NCI-H2081 treated with DMSO at 0.1 percent for 48 hours (cell line): ENCODE measurements at regions not wholly inside any gene's neighbourhood (a gene's known extent, or its start where the extent isn't known, plus 50 kb on each side); places are given as distances from the start of the nearest gene placed in this dataset.

ENCODE experiments used
- DNase-seq: peaks from one replicate; lab custom pipeline; 2025; lab: John Stamatoyannopoulos, UW

DNA sequence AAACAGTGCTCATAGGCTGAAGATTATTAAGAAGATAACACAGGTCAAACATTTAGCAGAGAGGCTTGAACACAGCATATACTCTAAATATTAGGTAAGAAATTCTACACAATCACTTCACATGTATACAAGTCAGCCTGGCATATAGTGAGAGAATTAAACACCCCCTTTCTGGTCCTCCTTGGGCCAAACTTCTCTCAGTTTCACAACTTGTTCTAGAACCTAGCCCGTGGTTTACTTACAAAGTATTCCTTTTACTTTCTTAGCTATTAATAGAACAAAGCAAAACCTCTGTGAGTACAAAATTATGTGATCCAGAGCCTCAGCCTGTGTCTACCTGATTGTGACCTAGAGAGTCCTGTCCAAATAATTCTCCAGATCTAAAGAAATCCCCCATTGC is 562.8 kb downstream of the TNS1 start:
- no peak for DNase-seq

DNA sequence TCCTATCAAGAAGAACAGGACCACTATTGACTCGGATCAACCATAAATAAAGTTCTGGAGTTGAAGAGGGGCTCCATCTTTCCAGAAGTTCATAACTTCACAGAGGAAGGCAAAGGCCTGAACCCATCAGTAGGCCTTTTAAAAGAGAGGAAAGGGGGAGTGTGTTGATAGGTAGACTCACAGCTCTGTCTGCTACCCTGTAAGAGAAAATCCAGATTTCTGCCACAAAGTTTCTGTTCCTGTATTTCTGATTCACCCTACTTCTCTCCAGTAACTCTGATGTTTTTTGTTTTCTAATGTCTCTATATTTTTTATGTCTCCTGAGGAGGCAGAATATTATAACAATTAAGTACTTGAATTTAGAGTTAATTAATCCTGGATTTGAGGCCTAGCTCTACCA is 564.0 kb downstream of the TNS1 start:
- DNase-seq = no peak

DNA sequence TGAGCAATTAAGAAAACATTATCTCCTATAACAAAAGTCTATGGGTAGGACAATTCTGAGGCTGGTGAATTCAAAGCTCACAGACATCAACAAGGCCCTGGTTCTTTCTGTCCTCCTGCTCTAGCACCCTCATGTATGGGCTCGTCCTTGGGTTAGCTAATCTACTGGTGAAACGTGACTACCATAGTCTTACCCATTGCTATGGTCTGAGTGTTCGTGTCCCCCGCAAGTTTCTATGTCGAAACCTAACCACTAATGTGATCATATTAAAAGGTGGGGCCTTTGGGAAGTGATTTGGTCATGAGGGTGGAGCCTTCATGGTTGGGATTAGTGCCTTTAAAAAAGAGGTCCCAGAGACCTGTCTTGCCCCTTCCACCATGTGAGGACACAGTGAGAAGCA is 564.7 kb downstream of the TNS1 start:
- DNase-seq = no peak

DNA sequence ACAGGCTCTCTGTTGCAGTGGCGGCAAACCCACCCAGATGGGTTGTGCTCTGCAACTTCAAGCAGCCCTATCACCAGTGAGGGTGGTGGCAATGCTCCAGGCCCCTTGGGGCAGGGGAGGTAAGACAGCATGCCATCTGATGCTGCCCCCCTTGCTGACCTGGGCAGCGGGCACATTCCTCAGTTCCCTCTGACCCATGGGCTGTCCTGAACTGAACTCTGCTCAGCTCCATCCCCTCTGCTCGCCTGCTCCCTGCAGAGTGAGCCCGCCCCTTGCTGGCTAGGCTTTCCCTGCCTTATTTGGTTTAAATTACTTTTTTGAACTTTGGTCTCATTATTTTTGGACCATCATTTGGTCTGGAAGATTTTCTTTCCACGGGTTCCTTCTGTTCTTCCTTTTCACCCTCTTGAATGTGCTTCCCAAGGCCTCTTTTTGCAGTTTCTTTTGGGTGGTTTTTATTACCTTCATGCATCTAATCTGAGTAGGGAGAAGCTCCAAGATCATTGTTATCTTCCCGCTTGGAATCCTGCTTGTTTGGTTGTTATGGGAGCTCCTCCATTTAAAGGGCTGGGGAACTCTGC is 565.4 kb downstream of the TNS1 start:
- DNase-seq = no peak

DNA sequence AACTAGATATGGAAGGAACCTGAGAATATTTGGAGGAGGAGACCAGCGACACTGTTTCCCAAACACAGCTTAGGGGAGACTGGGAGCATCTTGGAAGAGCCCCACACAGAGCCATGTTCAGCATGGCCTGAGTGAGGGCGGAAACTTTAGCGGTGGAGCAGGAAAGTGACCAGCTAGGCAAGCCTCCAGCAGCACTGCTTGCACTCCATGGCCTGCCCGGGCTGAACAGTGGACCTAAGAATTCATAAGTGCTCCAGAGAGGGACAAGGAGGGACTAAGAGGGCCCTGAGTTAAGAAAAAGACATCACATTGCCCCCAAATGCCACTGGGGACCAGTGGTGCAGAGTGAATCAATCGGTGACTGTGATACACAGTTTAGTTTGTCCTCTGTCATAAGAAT is 566.4 kb downstream of the TNS1 start:
- no peak for DNase-seq

DNA sequence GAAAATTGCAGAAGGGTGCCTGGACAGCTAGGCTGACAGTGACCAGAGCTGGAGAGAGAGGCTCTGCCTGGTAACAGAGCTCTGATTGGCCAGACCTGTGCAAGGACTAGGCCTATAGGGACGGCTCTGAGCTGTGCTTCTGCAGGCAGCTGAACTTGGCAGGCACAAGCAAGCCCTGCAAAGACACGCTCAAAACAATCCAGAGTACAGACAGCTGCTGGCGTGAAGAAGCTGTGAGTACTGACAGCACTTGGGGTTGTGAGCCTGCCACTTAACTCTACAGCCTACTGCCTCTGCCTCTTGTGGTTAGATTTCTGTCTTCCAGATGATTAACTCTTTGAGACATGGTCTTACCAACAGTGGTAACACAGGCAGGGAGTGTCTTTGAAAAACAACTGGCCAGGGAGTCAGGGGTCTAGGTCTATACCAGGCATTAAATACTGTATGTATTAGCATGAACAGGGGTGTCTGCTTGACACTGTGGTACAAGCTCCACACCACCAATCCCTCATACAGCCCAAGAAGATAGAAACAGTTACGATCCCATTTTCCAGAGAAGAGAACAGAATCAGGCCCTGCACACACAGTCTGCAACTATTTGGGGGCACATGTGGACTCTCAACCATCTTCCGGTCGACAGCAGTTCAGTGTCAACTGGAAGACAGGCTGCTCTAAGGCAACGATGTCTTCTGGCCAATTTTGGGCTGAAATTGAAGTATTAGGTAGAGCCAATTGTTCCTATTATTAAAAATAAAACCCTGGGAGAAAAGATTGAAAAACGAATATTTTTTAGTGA is 568.4 kb downstream of the TNS1 start:
- peak; percentile 69 for DNase-seq

DNA sequence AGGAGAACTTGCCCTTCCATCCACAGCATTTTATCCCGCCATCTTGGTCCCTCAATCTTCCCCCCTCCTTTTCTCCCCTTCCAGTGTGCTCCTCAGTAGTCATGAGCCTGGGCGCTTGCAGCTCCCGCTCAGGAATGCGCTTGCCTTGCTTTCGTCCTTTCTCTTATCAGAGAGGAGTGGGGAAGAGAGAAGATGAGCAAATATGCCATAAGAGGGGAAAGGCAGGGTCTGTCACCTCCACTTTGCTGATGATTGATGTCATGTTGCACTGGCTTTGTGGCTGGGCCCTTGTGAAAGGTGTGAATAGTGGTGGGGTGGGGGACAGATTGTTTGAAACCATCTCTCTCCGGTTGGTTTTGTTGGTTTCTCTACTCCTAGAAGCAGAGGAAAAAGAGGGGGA is 569.3 kb downstream of the TNS1 start:
- DNase-seq = no peak

DNA sequence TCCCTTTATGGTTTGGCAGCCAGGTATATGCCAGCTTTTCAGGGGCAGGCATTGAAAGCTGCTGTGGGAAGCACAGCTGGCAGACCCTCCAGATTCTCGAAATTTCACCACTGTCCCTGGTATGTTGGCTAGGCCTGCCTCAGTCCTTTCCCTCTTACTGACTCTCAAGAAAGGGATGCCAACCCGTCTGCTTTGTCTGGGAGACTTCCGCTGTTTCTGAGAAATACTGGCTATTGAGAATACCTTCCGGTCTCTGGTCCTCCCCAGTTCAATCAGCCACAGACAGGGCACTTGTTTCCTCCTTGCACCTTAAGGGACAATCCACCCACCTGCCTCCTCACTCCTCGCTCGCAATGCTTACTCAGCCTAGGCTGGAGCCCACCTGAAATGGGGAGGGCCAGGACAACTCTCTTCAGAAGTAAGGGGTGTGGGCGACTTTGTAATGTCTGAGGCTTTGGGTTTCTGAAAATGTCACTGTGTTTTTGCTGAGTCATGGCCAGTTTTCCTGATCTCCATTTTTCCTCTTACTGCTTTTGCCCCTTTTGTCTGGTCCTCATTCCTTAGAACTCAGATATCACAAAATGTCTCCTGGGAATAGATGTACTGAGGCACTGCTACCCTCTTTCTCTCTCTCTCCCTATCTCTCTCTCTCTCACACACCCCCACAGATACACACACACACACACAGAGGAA is 571.1 kb downstream of the TNS1 start:
- DNase-seq = no peak

DNA sequence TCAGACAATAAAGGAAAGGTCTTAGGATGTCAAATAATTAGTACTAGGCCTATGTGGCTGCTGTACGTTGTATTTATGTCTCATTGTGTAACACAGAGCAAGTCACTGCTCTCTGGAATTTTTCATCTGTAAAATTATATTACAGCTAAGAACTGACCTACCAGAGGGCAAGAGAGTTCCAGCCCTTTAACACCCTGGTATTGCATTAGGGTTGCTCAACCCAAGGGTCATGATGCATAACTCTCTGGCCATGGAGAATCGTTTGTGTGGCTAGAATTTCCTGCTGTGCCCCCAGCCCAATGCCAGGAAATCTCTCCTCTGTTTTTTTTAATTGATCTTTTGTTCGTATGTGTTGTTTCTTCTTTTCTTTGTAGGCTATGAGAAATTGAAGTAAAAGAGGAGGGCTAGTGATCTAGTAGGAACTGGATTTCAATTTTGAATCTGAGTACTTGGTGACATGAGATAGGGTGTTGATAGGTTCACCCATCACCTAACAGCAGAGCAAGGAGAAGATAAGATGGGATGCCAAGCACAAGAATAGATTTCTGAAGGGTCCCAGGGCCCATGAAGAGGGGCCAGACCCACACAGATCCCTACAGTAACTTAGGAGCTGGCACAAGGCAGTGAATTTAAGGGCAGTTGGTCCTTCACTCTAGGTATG is 571.2 kb upstream of the TNP1 start:
- no peak for DNase-seq

DNA sequence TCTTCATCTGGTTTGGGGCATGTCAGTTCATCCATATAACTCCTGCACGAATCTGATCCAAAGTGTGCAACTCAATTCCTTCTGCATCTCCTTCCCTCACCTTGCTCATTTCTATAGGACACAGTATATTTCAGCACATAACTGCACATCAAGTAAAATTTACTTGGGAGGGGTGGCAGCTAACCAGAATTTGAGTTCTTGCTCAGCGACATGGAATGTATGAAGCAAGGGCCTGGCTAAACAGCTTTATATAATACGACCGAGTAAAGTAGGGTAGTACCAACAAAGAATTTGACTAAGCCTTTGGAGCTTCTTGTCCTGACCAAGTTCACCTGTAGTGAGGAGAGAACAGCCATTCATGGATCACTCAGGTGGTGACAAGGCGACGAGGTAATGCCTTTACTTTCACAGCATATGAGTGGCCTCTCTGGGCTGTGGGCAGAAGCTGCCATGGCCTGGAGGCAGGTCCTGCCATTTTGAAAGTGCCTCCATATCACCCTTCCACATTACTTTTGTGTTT is 570.2 kb upstream of the TNP1 start:
- DNase-seq = no peak

DNA sequence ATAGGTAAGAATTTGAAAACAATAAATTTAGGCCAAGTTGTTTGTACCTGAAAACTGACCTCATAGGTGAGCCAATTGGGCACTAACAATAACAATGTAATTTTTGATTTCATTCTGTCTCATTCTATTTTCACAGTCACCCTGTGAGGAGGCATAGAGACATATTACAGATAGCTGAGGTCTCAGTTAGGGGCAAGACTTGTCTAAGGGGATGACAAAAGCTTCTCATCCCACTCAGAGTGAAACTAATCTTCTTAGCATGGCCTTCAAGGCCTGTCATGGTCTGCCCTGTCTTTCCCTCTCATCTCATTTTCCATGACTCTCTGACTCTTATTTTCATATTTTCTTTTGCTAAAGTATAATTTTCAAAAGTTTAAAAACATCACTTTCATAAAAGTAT is 562.0 kb upstream of the TNP1 start:
- no peak for DNase-seq

DNA sequence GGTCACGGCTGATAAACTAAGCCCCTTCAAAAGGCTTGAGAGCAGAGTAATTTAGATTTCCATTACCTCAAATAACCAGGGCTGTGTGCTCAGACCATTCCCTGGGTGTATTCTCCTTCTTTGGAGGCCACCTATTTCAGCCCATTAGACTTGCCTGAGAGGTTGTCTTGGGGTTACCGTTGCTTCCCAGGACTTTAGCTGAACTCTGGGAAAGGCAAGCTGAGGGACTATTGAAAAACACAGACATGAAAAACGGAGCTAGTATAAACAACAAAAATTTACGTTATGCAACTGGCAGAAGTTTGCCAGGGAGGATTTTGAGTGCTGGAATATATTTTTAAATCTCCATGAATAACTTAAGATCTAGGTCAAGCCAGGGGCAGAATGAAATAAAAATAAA is 561.0 kb upstream of the TNP1 start:
- DNase-seq = no peak

DNA sequence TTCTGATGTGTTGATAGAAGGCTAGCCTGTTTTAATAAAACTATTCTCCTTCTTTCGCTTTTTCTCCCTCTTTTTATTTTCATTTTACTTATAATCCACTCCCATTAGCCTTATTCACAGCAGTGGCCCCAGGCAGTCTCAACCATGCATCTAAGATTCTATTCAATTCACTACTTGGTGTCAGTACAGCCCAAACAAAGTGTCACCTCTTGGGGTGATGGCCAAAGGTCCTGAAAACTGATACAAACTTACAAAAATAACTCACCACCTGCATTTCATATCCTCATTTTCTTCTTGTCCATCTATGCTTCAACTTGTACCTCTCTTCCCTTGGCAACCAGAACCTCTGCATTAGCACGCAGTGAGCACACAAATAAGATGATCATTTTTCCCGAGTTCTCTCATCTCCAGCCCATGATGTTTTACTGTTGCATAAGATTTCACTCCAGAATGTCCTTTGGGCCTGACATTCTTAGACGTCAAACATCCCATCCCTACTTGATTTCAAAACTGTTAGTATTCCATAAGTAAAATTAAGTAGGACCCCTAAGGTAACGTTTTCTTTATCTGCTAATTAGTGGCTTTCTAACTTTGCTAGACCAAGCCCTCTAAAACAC is 559.3 kb upstream of the TNP1 start:
- no peak for DNase-seq

DNA sequence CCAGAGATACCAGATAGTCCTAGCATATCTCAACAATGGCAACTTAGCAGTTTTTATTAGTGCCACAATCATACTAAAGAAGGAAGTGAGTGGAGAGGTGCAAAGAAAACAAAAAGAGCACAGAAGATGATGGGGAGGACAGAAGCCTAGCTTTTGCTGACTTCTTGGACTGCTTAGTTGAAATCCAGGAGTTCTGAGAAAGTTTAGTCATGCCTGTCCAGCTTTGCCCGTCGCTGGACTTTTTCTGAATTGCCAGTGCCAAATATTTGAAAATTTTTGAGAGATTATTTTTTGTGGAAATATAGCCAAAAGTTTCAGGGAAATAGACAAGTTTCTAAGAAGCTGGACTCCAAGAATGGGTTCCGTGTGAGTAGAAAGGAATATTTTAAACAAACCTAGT is 558.7 kb upstream of the TNP1 start:
- DNase-seq = no peak

DNA sequence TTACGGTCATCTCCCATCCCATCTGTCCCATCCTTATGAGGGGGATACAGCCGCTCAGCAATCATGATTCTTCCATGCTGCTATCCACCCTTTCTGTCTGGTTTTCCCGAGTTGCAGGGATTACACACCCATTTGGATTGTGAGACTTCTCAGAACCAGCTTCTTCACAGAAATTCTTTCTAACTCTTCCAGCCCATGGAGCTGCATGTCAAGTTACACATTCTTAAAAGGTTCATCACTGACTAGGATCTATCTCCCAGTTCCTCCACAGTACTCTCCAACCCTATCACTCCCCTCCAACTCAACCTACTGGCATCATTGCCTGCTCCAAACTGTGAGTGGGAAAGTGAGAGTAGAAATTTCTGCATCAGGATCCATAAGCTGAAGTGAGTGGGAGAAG is 558.2 kb upstream of the TNP1 start:
- DNase-seq = no peak

DNA sequence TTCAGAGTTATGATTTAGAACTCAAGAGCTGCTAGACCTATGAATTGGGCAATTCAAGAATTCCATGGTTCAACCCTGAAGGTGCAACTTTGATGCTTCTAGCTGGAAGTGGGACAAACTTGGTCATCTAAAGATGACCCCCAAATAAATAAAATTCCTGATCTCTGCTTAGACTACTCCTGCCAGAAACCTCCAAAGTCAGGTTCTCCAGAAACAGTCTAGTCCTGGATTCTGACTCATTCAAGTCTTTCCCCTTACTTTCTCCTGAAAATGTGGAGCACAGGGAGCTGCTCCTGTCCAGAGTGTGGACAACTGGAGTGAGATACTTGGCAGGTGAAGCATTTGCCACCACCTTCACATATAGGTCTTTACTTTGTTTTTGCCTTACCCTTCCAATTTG is 557.7 kb upstream of the TNP1 start:
- DNase-seq = no peak

DNA sequence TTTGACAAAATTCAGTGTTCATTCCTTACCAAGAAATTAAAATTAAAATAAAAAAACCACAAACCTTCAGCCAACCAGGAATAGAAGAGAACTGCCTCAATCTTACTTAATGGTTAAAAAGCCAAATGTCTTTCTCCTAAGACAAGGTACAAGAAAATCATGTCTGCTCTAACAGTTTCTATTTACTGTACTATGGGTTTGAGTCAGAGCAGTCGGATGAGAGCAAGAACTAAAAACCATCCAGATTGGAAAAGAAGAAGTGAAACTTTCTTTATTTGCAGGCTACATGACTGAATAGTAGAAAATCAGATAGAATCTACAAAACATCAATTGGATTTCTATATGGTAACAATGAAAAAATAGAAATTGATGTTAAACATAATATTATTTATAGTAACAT is 555.5 kb upstream of the TNP1 start:
- no peak for DNase-seq

DNA sequence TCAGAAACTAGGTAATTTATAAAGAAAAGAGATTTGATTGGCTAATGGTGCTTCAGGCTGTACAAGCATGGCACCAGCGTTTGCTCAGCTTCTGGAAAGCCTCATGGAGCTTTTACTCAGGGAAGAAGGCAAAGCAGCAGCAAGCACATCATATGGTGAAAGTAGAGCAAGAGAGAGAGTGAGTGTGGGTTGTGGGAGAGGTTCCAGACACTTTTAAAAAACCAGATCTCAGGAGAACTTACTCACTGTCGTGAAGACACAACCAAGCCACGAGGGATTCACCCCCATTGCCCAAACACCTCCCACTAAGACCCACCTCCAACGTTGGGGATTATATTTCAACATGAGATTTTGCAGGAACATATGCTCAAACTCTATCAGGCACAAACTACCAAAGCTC is 554.6 kb upstream of the TNP1 start:
- no peak for DNase-seq

DNA sequence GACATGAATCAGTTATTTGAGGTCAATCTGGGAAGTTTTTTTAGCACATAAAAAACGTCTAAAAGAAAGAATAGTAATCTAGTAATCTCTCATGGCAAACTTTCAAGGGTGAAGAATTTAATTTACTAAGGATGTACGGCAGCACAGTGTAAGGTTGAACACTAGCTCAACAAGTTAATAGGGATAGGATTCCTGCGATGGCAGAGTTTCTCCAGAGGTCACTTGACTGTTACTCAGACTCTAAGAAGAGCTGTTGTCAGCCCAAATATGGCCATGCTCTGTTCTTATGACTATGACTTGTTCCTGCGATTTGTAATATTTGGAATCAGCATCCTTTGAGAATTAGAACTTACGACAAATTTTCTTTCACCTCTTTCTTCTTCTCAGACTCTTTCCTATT is 553.3 kb upstream of the TNP1 start:
- no peak for DNase-seq

DNA sequence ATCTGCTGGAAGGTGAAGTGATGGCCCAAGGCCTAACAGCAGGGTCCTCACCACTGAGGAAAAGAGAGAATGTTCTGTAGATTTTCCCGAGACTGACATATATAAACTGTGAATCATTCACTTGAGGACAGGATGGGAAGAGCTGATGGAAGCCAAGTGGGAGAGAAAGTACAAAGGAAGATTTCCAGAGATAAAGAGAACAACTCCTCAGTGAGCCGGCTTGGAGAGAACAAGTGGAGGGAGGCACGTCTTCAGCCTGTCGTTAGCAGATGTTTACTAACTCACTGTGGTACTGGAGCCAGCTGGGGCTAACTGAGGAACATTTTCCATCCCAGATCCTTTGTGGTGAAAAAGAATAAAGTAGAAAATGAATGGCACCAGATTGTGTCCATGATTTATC is 552.9 kb upstream of the TNP1 start:
- no peak for DNase-seq

DNA sequence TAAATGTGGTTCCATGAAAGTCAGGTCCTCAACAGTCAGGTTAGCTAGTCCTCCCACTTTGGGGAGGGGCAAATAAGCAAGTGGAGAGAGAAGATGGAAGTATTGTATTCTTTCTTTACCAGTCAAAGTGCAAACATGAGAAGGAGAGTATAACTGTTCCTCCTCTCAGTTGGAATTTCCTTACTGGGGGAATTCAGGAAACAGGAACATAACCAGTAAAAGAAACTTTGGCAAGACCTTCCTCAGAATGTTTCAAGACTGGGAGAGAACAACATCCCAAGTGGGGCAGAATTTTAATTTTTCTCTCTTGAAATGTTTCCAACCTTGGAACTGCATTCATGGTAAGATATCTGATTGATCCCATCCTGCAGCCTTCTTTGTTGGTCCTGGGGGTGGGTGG is 552.4 kb upstream of the TNP1 start:
- no peak for DNase-seq

DNA sequence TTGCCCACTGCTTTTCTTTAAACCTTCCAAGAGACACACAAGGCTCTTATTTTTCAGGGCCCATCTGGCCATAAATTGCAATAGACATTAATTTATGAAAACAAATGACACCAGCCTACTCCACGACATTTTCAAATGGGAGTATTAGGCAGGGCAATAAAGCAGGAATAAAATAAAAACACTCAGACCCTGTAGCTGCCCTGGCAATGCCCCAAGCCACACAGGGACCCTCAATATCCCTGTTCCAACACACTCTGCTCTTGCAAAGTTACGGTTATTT is 550.8 kb upstream of the TNP1 start:
- no peak for DNase-seq
